ENCODE measurements at regions not wholly inside any gene's neighbourhood (a gene's known extent, or its start where the extent isn't known, plus 50 kb on each side); places are given as distances from the start of the nearest gene placed in this dataset.

DNA sequence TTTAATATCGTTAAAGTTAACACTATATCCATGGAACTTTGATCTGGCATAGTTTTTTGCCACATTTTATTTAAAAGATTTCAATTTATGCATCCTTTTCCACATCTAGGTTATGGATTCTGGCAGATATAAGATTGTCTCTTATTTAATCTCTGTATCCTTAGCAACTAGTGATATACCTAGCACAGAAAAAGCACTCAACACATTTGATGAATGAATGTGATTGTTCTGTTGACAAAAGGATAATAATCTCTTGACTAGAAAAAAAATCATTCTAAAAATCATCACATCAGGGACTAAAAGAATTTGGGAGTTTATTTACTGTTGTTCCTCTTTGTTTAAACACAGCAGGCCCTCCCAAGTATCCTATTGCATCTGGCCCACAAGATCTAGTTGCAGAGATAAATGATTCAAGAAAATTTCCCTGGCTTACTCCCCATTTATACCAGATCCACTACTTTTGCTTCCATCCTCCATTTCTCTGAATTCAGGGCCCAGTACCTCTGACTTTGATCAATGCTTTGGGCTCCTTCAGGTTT, 84.0 kb upstream of the C1GALT1 start:
- TF ChIP-seq, protein P1, sequence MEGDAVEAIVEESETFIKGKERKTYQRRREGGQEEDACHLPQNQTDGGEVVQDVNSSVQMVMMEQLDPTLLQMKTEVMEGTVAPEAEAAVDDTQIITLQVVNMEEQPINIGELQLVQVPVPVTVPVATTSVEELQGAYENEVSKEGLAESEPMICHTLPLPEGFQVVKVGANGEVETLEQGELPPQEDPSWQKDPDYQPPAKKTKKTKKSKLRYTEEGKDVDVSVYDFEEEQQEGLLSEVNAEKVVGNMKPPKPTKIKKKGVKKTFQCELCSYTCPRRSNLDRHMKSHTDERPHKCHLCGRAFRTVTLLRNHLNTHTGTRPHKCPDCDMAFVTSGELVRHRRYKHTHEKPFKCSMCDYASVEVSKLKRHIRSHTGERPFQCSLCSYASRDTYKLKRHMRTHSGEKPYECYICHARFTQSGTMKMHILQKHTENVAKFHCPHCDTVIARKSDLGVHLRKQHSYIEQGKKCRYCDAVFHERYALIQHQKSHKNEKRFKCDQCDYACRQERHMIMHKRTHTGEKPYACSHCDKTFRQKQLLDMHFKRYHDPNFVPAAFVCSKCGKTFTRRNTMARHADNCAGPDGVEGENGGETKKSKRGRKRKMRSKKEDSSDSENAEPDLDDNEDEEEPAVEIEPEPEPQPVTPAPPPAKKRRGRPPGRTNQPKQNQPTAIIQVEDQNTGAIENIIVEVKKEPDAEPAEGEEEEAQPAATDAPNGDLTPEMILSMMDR (IDR thresholded peaks at IDR 0.05 in 4 of 5, conservative IDR thresholded peaks at IDR 0.05 in 1 of 5), result no peak
- TF ChIP-seq POLR2A (IDR thresholded peaks at IDR 0.05), result no peak

Data from gastrocnemius medialis (tissue), 4 donors.